Thyroid gland (tissue), 4 donors: ENCODE measurements at regions not wholly inside any gene's neighbourhood (a gene's known extent, or its start where the extent isn't known, plus 50 kb on each side); places are given as distances from the start of the nearest gene placed in this dataset.

Source experiments
- DNase-seq, 2 donors: peaks; one replicate each; pipeline ENCODE4 v3.0.0-alpha.2; 2019
- H3K27ac ChIP-seq, 3 donors: fragments of 200-600 bp; sonication (generic); 1 replicate in 2 of 3; 2 replicates in 1 of 3; pipeline ENCODE4 v1.5.1; 2016 to 2019; ENCODE audit warnings: mild to moderate bottlenecking in 1 of 3, moderate library complexity in 1 of 3
- H3K27me3 ChIP-seq: fragments of 200-600 bp; sonication (generic); one replicate; pipeline ENCODE4 v1.5.1; 2019
- H3K36me3 ChIP-seq, 2 donors: fragments of 200-600 bp; sonication (generic); one replicate each; pipeline ENCODE4 v1.5.1; 2016 to 2019
- H3K4me1 ChIP-seq, 2 donors: fragments of 200-600 bp; sonication (generic); one replicate each; pipeline ENCODE4 v1.5.1; 2017 to 2019
- H3K4me3 ChIP-seq, 3 donors: fragments of 200-600 bp; sonication (generic); replicated peaks in 1 of 3; 1 replicate in 2 of 3; 2 replicates in 1 of 3; pipeline ENCODE4 v1.5.1; 2016; ENCODE audit warnings: mild to moderate bottlenecking in 1 of 3
- H3K9me3 ChIP-seq: fragments of 200-600 bp; sonication (generic); one replicate; pipeline ENCODE4 v1.5.1; 2017
- CTCF ChIP-seq, 6 experiments: fragments of 200-600 bp in 3 of 6; fragments of 450-650 bp in 3 of 6; sonication (generic) in 3 of 6; IDR thresholded peaks; one replicate each; pipeline ENCODE4 v1.5.1; 2016 to 2019; ENCODE audit warnings: antibody characterized with exemption in 6 of 6, mild to moderate bottlenecking in 2 of 6, inconsistent platforms in 1 of 6, moderate library complexity in 1 of 6
- POLR2A ChIP-seq, 2 donors: fragments of 450-650 bp; IDR thresholded peaks; one replicate each; pipeline ENCODE4 v1.6.1; 2017; ENCODE audit warnings: antibody characterized with exemption in 2 of 2, mild to moderate bottlenecking in 2 of 2, moderate library complexity in 1 of 2
- WGBS, 2 donors: methylation state at CpG; one replicate each; pipeline ENCODE4 v1.1.5; 2017; 5-methylcytosine and 5-hydroxymethylcytosine counted together
- intact Hi-C: fragments of 100-400 bp; cut with DNase I; formaldehyde crosslinking; loops from one replicate; pipeline ENCODE4 v1.15.1; 2023

GRCh38 chrX:150012647-150013381, 74.5 kb upstream of the EOLA2 start:
- H3K4me3 ChIP-seq = no peak overlapping the region
- no peaks in the 10 kb centered on the region for H3K36me3 ChIP-seq
- DNase-seq = no peak
- H3K27ac ChIP-seq = no peak overlapping the region
- H3K9me3 ChIP-seq = no peaks in the 10 kb centered on the region
- no peaks in the 10 kb centered on the region for H3K4me1 ChIP-seq
- TF ChIP-seq POLR2A (IDR thresholded peaks at IDR 0.05) (no peak), CTCF (IDR thresholded peaks at IDR 0.05) (no peak)
- WGBS, 2 donors = 81 to 88% methylated on average over 3 of the region's 3 CpGs
- H3K27me3 ChIP-seq = no peaks in the 10 kb centered on the region
- intact Hi-C loops = no loop called here

DNA sequence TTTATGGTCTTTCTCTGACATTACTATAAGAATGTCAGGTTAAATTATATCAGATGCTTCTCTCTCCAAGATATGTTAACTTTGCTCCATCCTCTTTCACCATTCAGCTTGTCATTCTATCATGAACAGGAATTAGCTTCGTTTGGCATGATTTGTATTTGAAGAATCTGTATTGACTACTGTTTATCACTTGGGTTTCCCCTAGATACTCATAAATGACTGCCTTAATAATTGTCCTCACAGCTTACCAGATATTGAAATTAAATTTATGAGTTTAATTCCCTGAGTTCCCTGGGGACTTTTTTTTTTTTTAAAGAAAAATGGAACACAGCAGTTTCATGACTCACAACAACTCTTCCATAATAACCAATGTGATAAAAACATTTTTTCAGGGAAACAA, 76.2 kb upstream of the EOLA2 start:
- Histone ChIP-seq H3K9me3 (no peaks in the 10 kb centered on the region), H3K36me3 (no peaks in the 10 kb centered on the region), H3K4me1 (no peaks in the 10 kb centered on the region), H3K4me3 (no peak overlapping the region), H3K27me3 (no peaks in the 10 kb centered on the region), H3K27ac (no peak overlapping the region)
- TF ChIP-seq POLR2A (IDR thresholded peaks at IDR 0.05) (no peak), CTCF (IDR thresholded peaks at IDR 0.05) (no peak)
- no peak for DNase-seq
- WGBS, 2 donors = 80 to 100% methylated on average over 1 of the region's 1 CpG
- intact Hi-C loops = no loop called here

- 86 to 88% methylated on average over 1 of the region's 1 CpG for WGBS, 2 donors
- H3K27me3 ChIP-seq = no peaks in the 10 kb centered on the region
Measured at GRCh38 chrX:150017868-150018267, 79.6 kb upstream of the EOLA2 start.

GRCh38 chrX:150018931-150019361, 80.7 kb upstream of the EOLA2 start:
- DNase-seq = no peak
- H3K4me3 ChIP-seq = no peak overlapping the region
- 86 to 98% methylated on average over 2 of the region's 2 CpGs for WGBS, 2 donors
- no peak for TF ChIP-seq CTCF (IDR thresholded peaks at IDR 0.05)
- TF ChIP-seq POLR2A (IDR thresholded peaks at IDR 0.05) = no peak
- no peaks in the 10 kb centered on the region for H3K9me3 ChIP-seq
- H3K36me3 ChIP-seq = no peaks in the 10 kb centered on the region
- no peaks in the 10 kb centered on the region for H3K27me3 ChIP-seq
- H3K4me1 ChIP-seq = no peaks in the 10 kb centered on the region
- intact Hi-C loops = no loop called here
- H3K27ac ChIP-seq = no peak overlapping the region

More at GRCh38 chrX:150017868-150018267, 79.6 kb upstream of the EOLA2 start:
- H3K4me3 ChIP-seq = no peak overlapping the region
- TF ChIP-seq POLR2A (IDR thresholded peaks at IDR 0.05) = no peak
- TF ChIP-seq CTCF (IDR thresholded peaks at IDR 0.05) = no peak
- H3K36me3 ChIP-seq = no peaks in the 10 kb centered on the region
- no peak overlapping the region for H3K27ac ChIP-seq
- no peak for DNase-seq
- H3K9me3 ChIP-seq = no peaks in the 10 kb centered on the region
- H3K4me1 ChIP-seq = no peaks in the 10 kb centered on the region
- intact Hi-C loops = no loop called here

DNA sequence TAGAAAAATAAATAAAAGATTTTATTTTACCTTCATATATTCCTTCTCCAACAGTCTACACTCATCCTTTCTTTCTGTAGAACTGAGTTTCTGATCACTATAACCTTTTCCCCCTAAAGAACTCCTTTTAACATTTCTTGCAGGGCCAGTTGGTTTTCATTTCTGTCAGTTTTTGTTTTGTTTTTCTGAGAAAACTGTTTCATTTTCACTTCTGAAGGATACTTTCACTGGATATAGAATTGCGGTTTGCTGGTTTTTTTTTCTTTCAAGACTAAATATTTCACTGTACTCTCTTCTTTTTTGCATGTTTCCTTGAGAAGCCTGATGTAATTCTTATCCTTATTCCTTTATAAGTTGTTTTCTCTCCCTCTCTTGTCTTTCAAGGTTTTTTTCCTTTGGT, 90.4 kb upstream of the EOLA2 start:
- WGBS, 2 donors = 64 to 72% methylated on average over 1 of the region's 1 CpG
- H3K27ac ChIP-seq = no peak overlapping the region
- no peaks in the 10 kb centered on the region for H3K27me3 ChIP-seq
- H3K36me3 ChIP-seq = no peaks in the 10 kb centered on the region
- DNase-seq = no peak
- intact Hi-C loops = no loop called here
- H3K4me3 ChIP-seq = no peak overlapping the region
- H3K4me1 ChIP-seq = no peaks in the 10 kb centered on the region
- H3K9me3 ChIP-seq = no peaks in the 10 kb centered on the region
- TF ChIP-seq CTCF (IDR thresholded peaks at IDR 0.05) = no peak
- no peak for TF ChIP-seq POLR2A (IDR thresholded peaks at IDR 0.05)
